SK-N-SH (cell line): ENCODE measurements at regions not wholly inside any gene's neighbourhood (a gene's known extent, or its start where the extent isn't known, plus 50 kb on each side); places are given as distances from the start of the nearest gene placed in this dataset.

Source experiments
- CTCF ChIA-PET: fragments of 300-600, 350-600 bp; formaldehyde crosslinking; extraction: SDS; loops from one replicate; lab custom pipeline; 2021; lab: Yijun Ruan, JAX
- POLR2A ChIA-PET: fragments of 350-600 bp; sonication (Branson Sonifier 250); formaldehyde crosslinking; extraction: SDS; loops from one replicate; lab custom pipeline; 2020; ENCODE audit warnings: antibody characterized with exemption, inconsistent platforms; lab: Yijun Ruan, JAX
- DNase-seq: peaks from one replicate; pipeline ENCODE4 v3.0.0; 2012
- H2AFZ ChIP-seq: fragments of 200-600 bp; sonication (generic); 2 replicates; pipeline ENCODE4 v1.8.1; 2016; ENCODE audit warnings: antibody characterized with exemption, mild to moderate bottlenecking, low read depth
- H3F3A ChIP-seq: fragments of 200-600 bp; sonication (generic); replicated peaks from 2 replicates; pipeline ENCODE3; 2016; ENCODE audit warnings: antibody characterized with exemption, mild to moderate bottlenecking; ENCODE audit not compliant: insufficient read depth
- H3K27ac ChIP-seq, 2 experiments: fragments of 200-500 bp in 1 of 2; fragments of 200-600 bp in 1 of 2; sonication (Bioruptor generic) in 1 of 2; sonication (generic), shearing (Covaris generic) in 1 of 2; 2 replicates each; pipeline versions ENCODE4 v1.5.1 to v1.6.1; 2014 to 2016; ENCODE audit warnings: low read depth in 2 of 2, inconsistent platforms in 1 of 2, low read length in 1 of 2, mild to moderate bottlenecking in 1 of 2, mixed read lengths in 1 of 2
- H3K27me3 ChIP-seq: fragments of 200-600 bp; sonication (generic), shearing (Covaris generic); 2 replicates; pipeline ENCODE4 v1.6.1; 2016; ENCODE audit warnings: mixed run types; ENCODE audit not compliant: insufficient read depth
- H3K36me3 ChIP-seq, 2 experiments: fragments of 200-500 bp in 1 of 2; fragments of 200-600 bp in 1 of 2; sonication (Bioruptor generic) in 1 of 2; sonication (generic) in 1 of 2; replicated peaks in 1 of 2; 2 replicates each; pipeline versions ENCODE3 to v1.5.1; 2014 to 2016; ENCODE audit warnings: low read length in 1 of 2, mild to moderate bottlenecking in 1 of 2; ENCODE audit not compliant: insufficient read depth in 2 of 2, control insufficient read depth in 1 of 2
- H3K4me1 ChIP-seq, 2 experiments: fragments of 200-500 bp in 1 of 2; fragments of 200-600 bp in 1 of 2; sonication (Bioruptor generic) in 1 of 2; sonication (generic), shearing (Covaris generic) in 1 of 2; 2 replicates each; pipeline versions ENCODE4 v1.5.1 to v1.6.1; 2014 to 2016; ENCODE audit warnings: low read depth in 1 of 2, low read length in 1 of 2, mixed run types in 1 of 2; ENCODE audit not compliant: insufficient read depth in 2 of 2, control insufficient read depth in 1 of 2
- H3K4me2 ChIP-seq: fragments of 200-600 bp; sonication (generic), shearing (Covaris generic); 2 replicates; pipeline ENCODE4 v1.6.1; 2017; ENCODE audit warnings: mixed run types
- H3K4me3 ChIP-seq, 2 experiments: fragments of 200-500 bp in 1 of 2; fragments of 200-600 bp in 1 of 2; sonication (Bioruptor generic) in 1 of 2; sonication (generic), shearing (Covaris generic) in 1 of 2; 2 replicates each; pipeline versions ENCODE4 v1.5.1 to v1.8.1; 2014 to 2016; ENCODE audit warnings: low read depth in 2 of 2, inconsistent platforms in 1 of 2, low read length in 1 of 2, mild to moderate bottlenecking in 1 of 2, mixed read lengths in 1 of 2, moderate library complexity in 1 of 2
- H3K79me2 ChIP-seq: fragments of 200-600 bp; sonication (generic); 2 replicates; pipeline ENCODE4 v1.8.1; 2017; ENCODE audit warnings: mild to moderate bottlenecking; ENCODE audit not compliant: insufficient read depth
- H3K9ac ChIP-seq: fragments of 200-600 bp; sonication (generic); 2 replicates; pipeline ENCODE4 v1.6.1; 2017; ENCODE audit warnings: mixed run types
- H3K9me2 ChIP-seq: fragments of 200-600 bp; sonication (generic); 2 replicates; pipeline ENCODE4 v1.6.1; 2017; ENCODE audit warnings: mixed run types
- H3K9me3 ChIP-seq: fragments of 200-600 bp; sonication (generic); 2 replicates; pipeline ENCODE4 v1.6.1; 2017; ENCODE audit warnings: mixed run types, mild to moderate bottlenecking, moderate library complexity
- H4K20me1 ChIP-seq: fragments of 200-600 bp; sonication (generic); 2 replicates; pipeline ENCODE4 v1.6.1; 2017; ENCODE audit warnings: mild to moderate bottlenecking, mixed run types; ENCODE audit not compliant: insufficient read depth
- CHD2 ChIP-seq: fragments of 150-350 bp; IDR thresholded peaks from 2 replicates; pipeline ENCODE4 v1.6.1; 2018; ENCODE audit warnings: low read length; ENCODE audit not compliant: partially characterized antibody
- CTCF ChIP-seq: fragments of 200-600 bp; sonication (generic); IDR thresholded peaks from 2 replicates; pipeline ENCODE4 v1.6.1; 2017; ENCODE audit warnings: antibody characterized with exemption, mild to moderate bottlenecking, moderate library complexity
- ELF1 ChIP-seq: IDR thresholded peaks from 2 replicates; pipeline ENCODE4 v1.4.0; 2012
- GABPA ChIP-seq: IDR thresholded peaks from 2 replicates; pipeline ENCODE4 v1.4.0; 2012; ENCODE audit warnings: low read depth, mild to moderate bottlenecking
- IRF3 ChIP-seq: fragments of 150-350 bp; IDR thresholded peaks from 2 replicates; pipeline ENCODE4 v1.6.1; 2016; ENCODE audit warnings: mild to moderate bottlenecking, low read depth, low read length
- JUND ChIP-seq: IDR thresholded peaks from 2 replicates; pipeline ENCODE4 v1.4.0; 2012
- MAX ChIP-seq: IDR thresholded peaks from 2 replicates; pipeline ENCODE4 v1.4.0; 2012; ENCODE audit warnings: low read depth
- MXI1 ChIP-seq: IDR thresholded peaks from 2 replicates; pipeline ENCODE4 v1.6.1; 2012; ENCODE audit warnings: mild to moderate bottlenecking, low read depth, low read length, improper control_type of control experiment
- NRF1 ChIP-seq: IDR thresholded peaks from 2 replicates; pipeline ENCODE4 v1.6.1; 2012; ENCODE audit warnings: low read depth, mild to moderate bottlenecking, low read length
- PBX3 ChIP-seq: IDR thresholded peaks from 2 replicates; pipeline ENCODE4; 2012
- POLR2AphosphoS5 ChIP-seq: IDR thresholded peaks from 2 replicates; pipeline ENCODE4 v1.6.1; 2012; ENCODE audit warnings: low read depth, low read length
- RAD21 ChIP-seq: IDR thresholded peaks from 2 replicates; pipeline ENCODE4 v1.6.1; 2012; ENCODE audit warnings: mild to moderate bottlenecking, low read length
- TCF12 ChIP-seq: IDR thresholded peaks from 2 replicates; pipeline ENCODE4 v1.4.0; 2012
- WGBS: methylation state at CpG from one replicate; pipeline ENCODE4 v1.1.6; 2017; ENCODE audit warnings: low lambda C conversion rate; 5-methylcytosine and 5-hydroxymethylcytosine counted together
- TF ChIP-seq, protein P1 (sequence below): IDR thresholded peaks from 2 replicates; pipeline ENCODE4 v1.4.0; 2012; ENCODE audit warnings: low read depth, borderline replicate concordance
- TF ChIP-seq, protein P2 (sequence below): fragments of 150-350 bp; IDR thresholded peaks from 2 replicates; pipeline ENCODE4 v1.6.1; 2017; ENCODE audit warnings: antibody characterized with exemption, low read length, low read depth, borderline replicate concordance

- TF ChIP-seq, protein P1, sequence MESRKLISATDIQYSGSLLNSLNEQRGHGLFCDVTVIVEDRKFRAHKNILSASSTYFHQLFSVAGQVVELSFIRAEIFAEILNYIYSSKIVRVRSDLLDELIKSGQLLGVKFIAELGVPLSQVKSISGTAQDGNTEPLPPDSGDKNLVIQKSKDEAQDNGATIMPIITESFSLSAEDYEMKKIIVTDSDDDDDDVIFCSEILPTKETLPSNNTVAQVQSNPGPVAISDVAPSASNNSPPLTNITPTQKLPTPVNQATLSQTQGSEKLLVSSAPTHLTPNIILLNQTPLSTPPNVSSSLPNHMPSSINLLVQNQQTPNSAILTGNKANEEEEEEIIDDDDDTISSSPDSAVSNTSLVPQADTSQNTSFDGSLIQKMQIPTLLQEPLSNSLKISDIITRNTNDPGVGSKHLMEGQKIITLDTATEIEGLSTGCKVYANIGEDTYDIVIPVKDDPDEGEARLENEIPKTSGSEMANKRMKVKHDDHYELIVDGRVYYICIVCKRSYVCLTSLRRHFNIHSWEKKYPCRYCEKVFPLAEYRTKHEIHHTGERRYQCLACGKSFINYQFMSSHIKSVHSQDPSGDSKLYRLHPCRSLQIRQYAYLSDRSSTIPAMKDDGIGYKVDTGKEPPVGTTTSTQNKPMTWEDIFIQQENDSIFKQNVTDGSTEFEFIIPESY: no peak
- TF ChIP-seq, protein P2, sequence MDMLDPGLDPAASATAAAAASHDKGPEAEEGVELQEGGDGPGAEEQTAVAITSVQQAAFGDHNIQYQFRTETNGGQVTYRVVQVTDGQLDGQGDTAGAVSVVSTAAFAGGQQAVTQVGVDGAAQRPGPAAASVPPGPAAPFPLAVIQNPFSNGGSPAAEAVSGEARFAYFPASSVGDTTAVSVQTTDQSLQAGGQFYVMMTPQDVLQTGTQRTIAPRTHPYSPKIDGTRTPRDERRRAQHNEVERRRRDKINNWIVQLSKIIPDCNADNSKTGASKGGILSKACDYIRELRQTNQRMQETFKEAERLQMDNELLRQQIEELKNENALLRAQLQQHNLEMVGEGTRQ: no peak
- TF ChIP-seq IRF3: no peak
- CTCF ChIA-PET: interaction anchor here (1.1 kb wide), 1 partner anchor 17 kb away, joined by 3 read pairs; no protein-coding TSS in a partner anchor
- Histone ChIP-seq H3K4me2 (no peak overlapping the region), H3K36me3 (no peaks in the 10 kb centered on the region), H3K4me3 (no peak overlapping the region), H3K4me1 (no peaks in the 10 kb centered on the region), H4K20me1 (no peaks in the 10 kb centered on the region), H3F3A (no peaks in the 10 kb centered on the region), H3K79me2 (no peaks in the 10 kb centered on the region), H3K9me3 (peaks cover 4% of the 10 kb centered on the region), H2AFZ (no peak overlapping the region), H3K27ac (no peak overlapping the region), H3K27me3 (no peaks in the 10 kb centered on the region), H3K9me2 (no peaks in the 10 kb centered on the region; the same call in 1 of the 2 replicates), H3K9ac (no peak overlapping the region)
- POLR2A ChIA-PET: no interaction called here
- no peak for DNase-seq
- 90% methylated on average over 14 of the region's 24 CpGs for WGBS
These were observed 863.7 kb upstream of the ALCAM start for GRCh38 chr3:104503022-104503421.

- Histone ChIP-seq H3K4me2 (no peak overlapping the region), H3F3A (no peaks in the 10 kb centered on the region), H4K20me1 (no peaks in the 10 kb centered on the region), H3K27me3 (no peaks in the 10 kb centered on the region), H3K36me3 (no peaks in the 10 kb centered on the region), H3K79me2 (no peaks in the 10 kb centered on the region), H3K9ac (no peak overlapping the region), H3K4me1 (no peaks in the 10 kb centered on the region)
- POLR2A ChIA-PET: no interaction called here
- no peak for DNase-seq
- TF ChIP-seq RAD21 (no peak), TCF12 (no peak), CHD2 (no peak), JUND (no peak), MAX (no peak), CTCF (no peak), POLR2AphosphoS5 (no peak), ELF1 (no peak), GABPA (no peak), NRF1 (no peak), MXI1 (no peak), PBX3 (no peak)
- TF ChIP-seq, all 33 proteins: peak for 0
- peaks cover 4% of the 10 kb centered on the region; the same call in 1 of the 2 replicates for H3K9me3 ChIP-seq
- WGBS: 80% methylated on average over 3 of the region's 3 CpGs
- no peak overlapping the region for H3K4me3 ChIP-seq
- H3K27ac ChIP-seq: no peak overlapping the region
- H3K9me2 ChIP-seq: no peaks in the 10 kb centered on the region
- CTCF ChIA-PET: no interaction called here
- H2AFZ ChIP-seq: no peak overlapping the region
These were observed 856.4 kb upstream of the ALCAM start for GRCh38 chr3:104510131-104510849.
